Ishikawa (cell line): ENCODE measurements at regions not wholly inside any gene's neighbourhood (a gene's known extent, or its start where the extent isn't known, plus 50 kb on each side); places are given as distances from the start of the nearest gene placed in this dataset.

Experiments
- CEBPB ChIP-seq: IDR thresholded peaks from 2 replicates; pipeline ENCODE4 v1.6.1; 2012
- CREB1 ChIP-seq: IDR thresholded peaks from 2 replicates; pipeline ENCODE4 v1.6.1; 2012; ENCODE audit warnings: low read depth
- EGR1 ChIP-seq: IDR thresholded peaks from 2 replicates; pipeline ENCODE4 v1.6.1; 2012
- EP300 ChIP-seq: IDR thresholded peaks from 2 replicates; pipeline ENCODE4 v1.6.1; 2012; ENCODE audit warnings: borderline replicate concordance
- FOXM1 ChIP-seq: IDR thresholded peaks from 2 replicates; pipeline ENCODE4 v1.6.1; 2012; ENCODE audit warnings: low read depth, borderline replicate concordance
- NFIC ChIP-seq: IDR thresholded peaks from 2 replicates; pipeline ENCODE4 v1.6.1; 2012
- RAD21 ChIP-seq: IDR thresholded peaks from 2 replicates; pipeline ENCODE4 v1.6.1; 2012; ENCODE audit warnings: low read depth
- TAF1 ChIP-seq: IDR thresholded peaks from 2 replicates; pipeline ENCODE4 v1.6.1; 2012; ENCODE audit warnings: low read depth, mild to moderate bottlenecking
- TCF12 ChIP-seq: IDR thresholded peaks from 2 replicates; pipeline ENCODE4 v1.6.1; 2012; ENCODE audit warnings: low read depth
- TEAD4 ChIP-seq: IDR thresholded peaks from 2 replicates; pipeline ENCODE4 v1.6.1; 2012
- YY1 ChIP-seq: IDR thresholded peaks from 2 replicates; pipeline ENCODE4 v1.6.1; 2012; ENCODE audit warnings: low read depth
- ZBTB7A ChIP-seq: IDR thresholded peaks from 2 replicates; pipeline ENCODE4 v1.6.1; 2012; ENCODE audit warnings: low read depth
- TF ChIP-seq, protein P1 (sequence below): IDR thresholded peaks from 2 replicates; pipeline ENCODE4 v1.6.1; 2012
- TF ChIP-seq, protein P2 (sequence below): IDR thresholded peaks from 2 replicates; pipeline ENCODE4 v1.6.1; 2012
- TF ChIP-seq, protein P3 (sequence below): IDR thresholded peaks from 2 replicates; pipeline ENCODE4 v1.6.1; 2012; ENCODE audit warnings: low read depth, mild to moderate bottlenecking

DNA sequence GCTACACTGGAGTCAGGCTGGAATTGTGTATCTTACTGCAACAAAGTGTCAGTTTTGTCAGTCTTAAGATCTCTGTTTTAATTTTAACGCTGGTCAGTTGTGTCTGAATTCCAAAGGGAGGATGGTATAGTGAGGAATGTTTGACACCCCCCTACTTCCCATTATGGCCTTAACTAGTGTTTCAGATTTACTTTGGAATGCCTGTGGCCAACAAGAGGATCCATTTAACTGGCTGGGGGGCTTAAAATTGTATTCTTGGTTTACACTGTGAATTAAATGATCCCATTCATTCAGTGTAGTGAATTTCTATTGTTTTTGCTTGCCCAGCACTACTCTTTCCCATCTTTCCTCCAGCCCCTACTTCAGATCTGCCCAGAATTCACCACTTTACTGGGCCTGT, 75.8 kb upstream of the IQCM start:
- TF ChIP-seq RAD21 = no peak
- TF ChIP-seq, protein P1, sequence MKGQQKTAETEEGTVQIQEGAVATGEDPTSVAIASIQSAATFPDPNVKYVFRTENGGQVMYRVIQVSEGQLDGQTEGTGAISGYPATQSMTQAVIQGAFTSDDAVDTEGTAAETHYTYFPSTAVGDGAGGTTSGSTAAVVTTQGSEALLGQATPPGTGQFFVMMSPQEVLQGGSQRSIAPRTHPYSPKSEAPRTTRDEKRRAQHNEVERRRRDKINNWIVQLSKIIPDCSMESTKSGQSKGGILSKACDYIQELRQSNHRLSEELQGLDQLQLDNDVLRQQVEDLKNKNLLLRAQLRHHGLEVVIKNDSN = no peak
- TF ChIP-seq EGR1 = no peak
- TF ChIP-seq CEBPB = no peak
- TF ChIP-seq FOXM1 = no peak
- no peak for TF ChIP-seq TAF1
- TF ChIP-seq CREB1 = no peak
- no peak for TF ChIP-seq NFIC
- TF ChIP-seq YY1 = no peak
- no peak for TF ChIP-seq EP300
- no peak for TF ChIP-seq TEAD4

DNA sequence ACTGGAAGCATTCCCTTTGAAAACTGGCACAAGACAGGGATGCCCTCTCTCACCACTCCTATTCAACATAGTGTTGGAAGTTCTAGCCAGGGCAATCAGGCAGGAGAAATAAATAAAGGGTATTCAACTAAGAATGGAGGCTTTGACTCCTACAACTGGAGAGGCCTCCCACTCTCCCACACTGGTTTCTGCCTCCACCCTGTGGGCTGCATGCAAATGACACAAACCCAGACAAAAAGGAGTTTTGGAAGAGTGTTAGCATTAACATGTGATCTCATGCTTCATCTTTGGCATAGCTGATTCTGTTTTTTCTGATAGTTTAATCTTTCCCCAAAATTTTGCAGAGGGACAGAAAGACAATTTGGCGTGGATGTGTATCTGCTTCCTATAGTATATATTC, 80.8 kb upstream of the IQCM start:
- TF ChIP-seq RAD21 (peak; percentile 76), YY1 (no peak)

DNA sequence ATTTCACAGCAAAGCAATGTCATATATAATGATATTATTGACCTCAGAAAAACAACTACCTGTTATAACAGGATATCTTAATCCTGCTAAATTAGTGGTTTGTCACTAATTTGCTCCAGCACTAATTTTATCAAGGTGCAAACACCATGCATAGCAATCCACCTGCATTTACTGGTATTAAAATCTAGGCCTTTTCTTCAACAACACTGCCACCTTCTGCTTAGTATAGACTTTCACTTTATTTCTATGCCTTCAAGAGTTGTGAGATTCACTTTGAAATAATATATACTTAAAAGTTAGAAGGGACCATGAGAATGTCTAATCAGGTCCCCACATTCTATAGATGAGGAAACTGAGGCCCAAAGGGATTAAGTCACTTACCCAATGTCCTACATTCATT, 82.1 kb upstream of the IQCM start:
- TF ChIP-seq NFIC (no peak), RAD21 (peak; percentile 77)

DNA sequence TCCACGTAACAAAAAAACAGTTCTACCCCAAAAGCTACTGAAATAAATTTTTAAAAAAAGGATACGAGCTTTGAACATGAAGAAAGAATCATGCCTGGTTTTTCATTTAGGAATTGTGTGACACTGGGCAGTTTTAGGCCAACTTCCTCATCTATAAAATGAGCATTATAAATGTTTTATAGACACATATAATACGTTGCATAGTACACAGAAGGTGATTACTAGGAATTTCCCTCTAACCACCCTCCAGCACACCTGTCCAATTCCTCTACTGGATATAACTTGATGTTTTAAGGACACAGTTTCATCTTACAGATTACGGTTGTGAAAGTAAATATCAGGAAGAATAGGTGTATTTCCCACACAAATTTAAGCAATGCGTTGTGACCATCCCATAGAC, 85.5 kb upstream of the IQCM start:
- TF ChIP-seq, protein P2, sequence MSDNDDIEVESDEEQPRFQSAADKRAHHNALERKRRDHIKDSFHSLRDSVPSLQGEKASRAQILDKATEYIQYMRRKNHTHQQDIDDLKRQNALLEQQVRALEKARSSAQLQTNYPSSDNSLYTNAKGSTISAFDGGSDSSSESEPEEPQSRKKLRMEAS = no peak

DNA sequence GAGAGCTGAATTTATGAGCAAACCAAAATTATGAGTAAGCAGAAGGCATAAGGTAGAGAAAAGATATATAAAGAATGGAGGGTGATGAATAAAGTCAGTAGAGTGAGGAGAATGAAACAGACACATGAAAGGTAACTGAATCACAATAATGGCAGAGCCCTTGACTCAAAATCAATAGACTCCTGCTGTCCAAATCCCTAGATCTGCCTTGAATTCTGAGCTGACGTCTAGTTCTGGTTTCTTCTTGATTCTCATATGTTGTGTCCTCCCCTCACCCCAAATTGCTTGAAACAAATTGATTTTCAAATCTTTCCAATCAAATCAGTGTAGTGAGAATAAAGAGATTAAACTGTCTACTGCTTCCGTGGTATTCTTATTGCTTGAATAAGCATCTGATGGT, 86.6 kb upstream of the IQCM start:
- no peak for TF ChIP-seq YY1
- no peak for TF ChIP-seq ZBTB7A
- TF ChIP-seq, protein P1 = no peak
- TF ChIP-seq TEAD4 = no peak
- no peak for TF ChIP-seq EGR1
- no peak for TF ChIP-seq NFIC
- TF ChIP-seq EP300 = no peak
- TF ChIP-seq CREB1 = no peak
- no peak for TF ChIP-seq FOXM1
- TF ChIP-seq, protein P2 = no peak
- TF ChIP-seq TAF1 = no peak
- no peak for TF ChIP-seq RAD21
- TF ChIP-seq, protein P3, sequence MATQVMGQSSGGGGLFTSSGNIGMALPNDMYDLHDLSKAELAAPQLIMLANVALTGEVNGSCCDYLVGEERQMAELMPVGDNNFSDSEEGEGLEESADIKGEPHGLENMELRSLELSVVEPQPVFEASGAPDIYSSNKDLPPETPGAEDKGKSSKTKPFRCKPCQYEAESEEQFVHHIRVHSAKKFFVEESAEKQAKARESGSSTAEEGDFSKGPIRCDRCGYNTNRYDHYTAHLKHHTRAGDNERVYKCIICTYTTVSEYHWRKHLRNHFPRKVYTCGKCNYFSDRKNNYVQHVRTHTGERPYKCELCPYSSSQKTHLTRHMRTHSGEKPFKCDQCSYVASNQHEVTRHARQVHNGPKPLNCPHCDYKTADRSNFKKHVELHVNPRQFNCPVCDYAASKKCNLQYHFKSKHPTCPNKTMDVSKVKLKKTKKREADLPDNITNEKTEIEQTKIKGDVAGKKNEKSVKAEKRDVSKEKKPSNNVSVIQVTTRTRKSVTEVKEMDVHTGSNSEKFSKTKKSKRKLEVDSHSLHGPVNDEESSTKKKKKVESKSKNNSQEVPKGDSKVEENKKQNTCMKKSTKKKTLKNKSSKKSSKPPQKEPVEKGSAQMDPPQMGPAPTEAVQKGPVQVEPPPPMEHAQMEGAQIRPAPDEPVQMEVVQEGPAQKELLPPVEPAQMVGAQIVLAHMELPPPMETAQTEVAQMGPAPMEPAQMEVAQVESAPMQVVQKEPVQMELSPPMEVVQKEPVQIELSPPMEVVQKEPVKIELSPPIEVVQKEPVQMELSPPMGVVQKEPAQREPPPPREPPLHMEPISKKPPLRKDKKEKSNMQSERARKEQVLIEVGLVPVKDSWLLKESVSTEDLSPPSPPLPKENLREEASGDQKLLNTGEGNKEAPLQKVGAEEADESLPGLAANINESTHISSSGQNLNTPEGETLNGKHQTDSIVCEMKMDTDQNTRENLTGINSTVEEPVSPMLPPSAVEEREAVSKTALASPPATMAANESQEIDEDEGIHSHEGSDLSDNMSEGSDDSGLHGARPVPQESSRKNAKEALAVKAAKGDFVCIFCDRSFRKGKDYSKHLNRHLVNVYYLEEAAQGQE = no peak
- no peak for TF ChIP-seq CEBPB
- TF ChIP-seq TCF12 = no peak

DNA sequence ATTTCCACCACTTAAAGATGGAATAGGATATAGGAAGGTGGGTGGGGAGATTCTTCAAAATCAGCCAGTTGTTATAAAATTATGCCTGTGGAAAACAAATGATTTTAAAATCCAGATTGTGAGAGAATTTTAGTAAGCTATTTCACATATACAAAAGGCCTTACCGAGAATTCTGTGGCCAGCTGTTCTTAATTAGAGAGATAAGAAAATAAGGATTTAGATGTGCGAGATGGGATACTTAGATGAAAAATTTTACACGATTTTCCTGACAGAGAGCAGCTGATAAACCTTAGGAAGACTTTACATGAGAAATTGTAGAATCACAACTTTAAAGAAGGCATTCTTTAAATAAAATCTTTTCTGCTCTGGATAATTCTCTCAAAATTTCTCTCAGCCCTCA, 94.5 kb upstream of the IQCM start:
- no peak for TF ChIP-seq EP300
- no peak for TF ChIP-seq NFIC
- no peak for TF ChIP-seq CEBPB
- TF ChIP-seq TAF1 = no peak
- no peak for TF ChIP-seq YY1
- no peak for TF ChIP-seq CREB1
- TF ChIP-seq, protein P3 = no peak
- TF ChIP-seq, protein P1 = no peak
- no peak for TF ChIP-seq TEAD4
- no peak for TF ChIP-seq ZBTB7A
- TF ChIP-seq, protein P2 = no peak
- TF ChIP-seq FOXM1 = no peak
- no peak for TF ChIP-seq TCF12
- TF ChIP-seq EGR1 = no peak
- no peak for TF ChIP-seq RAD21
